Activated effector memory CD4-positive, alpha-beta T cell treated with Interleukin-2 at 50 U/mL for 16 hours (primary cell): ENCODE measurements at regions not wholly inside any gene's neighbourhood (a gene's known extent, or its start where the extent isn't known, plus 50 kb on each side); places are given as distances from the start of the nearest gene placed in this dataset.
"Not testable (repeated sequence)": the region's sequence is repeated elsewhere in the genome, so short reads cannot be mapped to it uniquely, and the experiment has no call there.

Experiments
- DNase-seq: peaks from one replicate; pipeline ENCODE4 v3.0.0-alpha.2; 2020

DNA sequence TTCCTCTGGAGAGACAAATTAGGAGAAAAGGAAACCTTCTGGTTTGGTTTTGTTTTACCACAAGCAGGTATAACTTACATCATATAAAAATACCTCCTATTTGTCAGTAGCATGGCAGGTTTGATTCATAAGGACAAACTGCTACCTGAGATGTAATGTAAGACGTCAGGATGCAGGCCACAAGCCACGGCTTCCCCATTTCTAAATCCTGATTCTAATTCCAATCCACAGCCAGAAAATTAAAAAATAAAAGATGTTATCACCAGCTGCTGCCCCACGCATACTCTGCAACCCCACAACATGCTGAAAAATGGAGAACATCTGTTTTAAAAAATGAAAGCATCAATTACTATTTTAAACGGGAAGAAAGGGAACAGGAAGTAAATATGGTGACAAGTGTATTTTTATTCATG lies 197.6 kb downstream of the BCL11A start:
- DNase-seq, result no peak

GRCh38 chr2:60354713-60355112 lies 198.7 kb downstream of the BCL11A start:
- no peak for DNase-seq

- no peak for DNase-seq
Observed at GRCh38 chr2:60353863-60354262, 199.6 kb downstream of the BCL11A start.

DNA sequence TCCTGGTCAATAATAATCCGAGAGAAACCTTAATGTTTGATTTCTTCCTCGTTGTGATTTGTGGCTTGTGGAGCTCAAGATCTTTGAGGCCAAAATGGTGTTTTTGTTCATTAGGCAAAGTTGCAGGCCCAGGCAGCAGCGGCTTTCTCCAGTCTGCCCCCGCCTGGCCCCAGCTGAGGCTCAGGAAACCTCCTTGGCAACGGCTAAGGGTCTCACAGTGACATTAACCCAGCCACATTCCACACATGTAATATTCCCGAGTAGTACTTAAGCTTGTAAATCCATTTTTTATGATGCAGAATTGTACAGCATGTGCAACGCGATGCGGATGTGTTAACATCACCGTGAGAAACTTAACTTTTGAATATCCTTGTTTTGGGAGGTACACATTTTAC lies 200.1 kb downstream of the BCL11A start:
- no peak for DNase-seq

DNA sequence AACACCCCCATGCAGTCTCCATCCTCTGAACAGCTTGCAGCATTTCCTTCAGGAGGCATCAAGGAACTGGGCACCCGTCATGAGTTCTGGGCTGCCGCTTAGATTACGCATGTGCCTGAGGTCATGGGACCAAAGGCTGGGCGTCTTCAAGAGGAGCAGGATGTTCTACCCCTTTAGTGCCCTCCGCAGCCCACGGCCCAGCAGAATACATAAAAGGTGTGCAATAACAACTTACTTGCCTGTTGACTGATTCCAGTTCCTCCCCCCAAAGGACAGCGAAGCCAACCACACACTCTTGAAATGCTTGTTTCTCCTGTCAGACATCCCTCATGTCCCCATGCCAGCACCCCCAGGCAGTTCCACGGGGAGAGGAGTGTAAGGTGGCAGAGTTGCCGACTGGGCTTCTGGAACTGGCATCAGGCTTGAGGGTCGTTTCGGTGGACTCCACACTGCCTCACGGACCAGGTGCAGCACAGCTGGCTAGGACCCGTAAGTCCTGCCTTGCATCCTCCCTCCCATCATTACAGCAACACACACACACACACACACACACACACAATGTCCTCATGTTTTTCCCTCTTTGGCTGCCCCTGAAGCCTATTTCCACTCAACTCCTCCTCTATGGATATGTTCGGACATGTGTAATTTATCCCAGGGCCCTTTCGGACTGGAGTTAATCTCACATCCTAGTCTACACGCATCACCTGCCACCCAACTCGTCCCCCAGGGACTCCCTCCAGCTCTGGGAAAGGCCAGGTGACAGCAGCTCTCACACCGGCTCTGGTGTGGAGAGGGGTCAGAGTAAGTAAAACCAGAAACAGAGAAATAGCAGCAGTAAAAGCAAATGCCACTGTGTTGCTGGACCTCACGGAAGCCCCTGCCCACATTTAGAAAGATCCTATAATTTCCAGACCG lies 200.7 kb downstream of the BCL11A start:
- no peak for DNase-seq

DNA sequence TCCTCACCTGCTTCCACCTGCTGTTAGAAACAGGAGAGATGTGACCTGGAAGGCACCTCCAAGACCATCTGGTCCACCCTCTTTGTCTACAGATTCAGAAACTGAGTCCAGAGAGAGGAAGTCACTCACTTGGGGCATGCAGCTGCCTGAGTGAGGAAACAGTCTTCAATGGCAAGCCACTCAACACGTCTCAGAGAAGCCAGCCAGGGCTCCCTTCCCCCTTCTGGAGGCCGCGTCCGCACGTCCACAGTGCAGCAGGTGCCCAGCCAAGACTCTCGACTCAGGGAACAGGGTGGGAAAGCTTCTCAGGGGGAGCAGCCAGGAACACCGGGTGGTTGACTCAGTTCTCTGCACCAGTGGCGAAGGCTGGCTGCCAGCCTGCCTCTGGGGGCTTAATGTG lies 201.7 kb downstream of the BCL11A start:
- DNase-seq, result no peak

GRCh38 chr2:60351321-60351720 lies 202.1 kb downstream of the BCL11A start:
- no peak for DNase-seq

GRCh38 chr2:60350791-60351190 lies 202.7 kb downstream of the BCL11A start:
- no peak for DNase-seq

DNA sequence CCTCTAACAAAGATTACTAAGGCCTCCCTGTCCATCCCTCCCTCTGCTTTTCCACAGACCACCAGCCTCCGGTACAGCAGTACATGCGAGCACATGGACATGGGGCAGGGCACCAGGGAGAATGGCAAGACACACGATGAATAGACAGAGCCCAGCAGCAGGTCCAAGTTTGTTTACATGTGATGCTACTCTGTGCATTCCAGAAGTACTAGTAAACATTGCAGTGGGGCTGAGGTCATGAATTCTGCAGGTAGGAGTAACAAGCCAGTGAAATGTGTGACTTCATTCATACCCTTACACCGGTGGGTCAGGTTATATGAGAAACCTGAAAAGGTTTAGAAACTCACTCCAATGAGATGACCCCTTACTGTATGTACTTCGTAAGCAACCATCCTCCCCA lies 205.7 kb downstream of the BCL11A start:
- no peak for DNase-seq

DNA sequence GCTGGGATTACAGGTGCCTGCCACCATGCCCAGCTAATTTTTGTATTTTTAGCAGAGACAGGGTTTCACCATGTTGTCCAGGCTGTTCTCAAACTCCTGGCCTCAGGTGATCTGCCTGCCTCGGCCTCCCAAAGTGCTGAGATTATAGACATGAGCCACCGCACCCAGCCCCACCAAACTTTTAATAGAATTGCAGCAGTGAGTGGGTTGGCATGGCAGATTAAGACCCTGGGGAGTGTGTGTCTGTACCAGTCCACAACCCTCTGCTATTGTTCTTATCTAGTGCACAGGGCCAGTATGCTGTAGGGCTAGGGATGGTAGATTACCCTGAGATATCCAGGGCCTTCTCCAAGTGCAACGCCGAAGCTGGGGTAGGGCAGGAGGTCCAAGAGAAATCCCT lies 211.0 kb downstream of the BCL11A start:
- not testable (repeated sequence) for DNase-seq

DNA sequence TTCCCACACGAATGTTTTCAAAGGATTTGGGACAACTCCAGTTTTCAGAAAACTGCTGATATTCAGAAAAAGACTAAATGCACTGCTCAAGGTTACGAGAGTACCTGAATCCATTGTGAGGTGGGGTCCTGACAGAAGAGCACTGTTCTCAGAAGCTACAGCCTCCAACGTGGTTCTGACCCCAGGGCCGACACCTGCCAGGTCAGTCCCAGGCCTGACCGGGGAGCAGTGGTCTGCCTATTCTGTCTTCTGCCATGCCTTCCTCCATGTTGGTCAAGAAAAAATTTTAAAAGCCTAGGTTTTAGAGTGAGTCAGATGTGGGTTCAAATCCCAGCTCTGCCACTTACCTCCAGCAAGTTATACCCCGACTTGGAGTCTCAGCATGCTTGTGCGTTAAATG lies 212.3 kb downstream of the BCL11A start:
- no peak for DNase-seq

GRCh38 chr2:60339286-60339685 lies 214.2 kb downstream of the BCL11A start:
- no peak for DNase-seq

- no peak for DNase-seq
Observed at GRCh38 chr2:60337142-60337497, 216.3 kb downstream of the BCL11A start.

- no peak for DNase-seq
Observed at GRCh38 chr2:60336442-60337141, 216.9 kb downstream of the BCL11A start.

GRCh38 chr2:60335533-60336237 lies 217.8 kb downstream of the BCL11A start:
- no peak for DNase-seq

GRCh38 chr2:60334610-60335009 lies 218.8 kb downstream of the BCL11A start:
- no peak for DNase-seq

- DNase-seq, result no peak
Observed at GRCh38 chr2:60333264-60333663, 220.2 kb downstream of the BCL11A start.

GRCh38 chr2:60331115-60331809 lies 222.2 kb downstream of the BCL11A start:
- DNase-seq, result no peak

DNA sequence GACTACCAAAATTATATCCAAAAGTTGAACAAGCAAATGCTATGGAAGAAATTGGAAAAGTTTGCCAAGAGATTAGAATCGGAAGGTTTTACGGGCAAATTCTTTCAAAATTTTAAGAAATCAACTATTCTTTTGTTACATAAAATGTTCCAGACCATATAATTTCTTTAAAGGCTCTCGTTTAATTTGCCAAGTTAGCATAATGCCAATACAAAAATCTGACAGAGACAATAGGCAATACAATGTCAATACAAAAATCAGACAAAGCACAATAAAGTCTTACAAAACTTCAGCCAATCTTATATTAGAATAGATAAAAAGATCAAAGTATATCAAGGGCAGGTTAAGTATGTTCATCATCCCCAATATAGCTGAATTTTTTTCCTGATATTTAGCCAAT lies 224.2 kb downstream of the BCL11A start:
- no peak for DNase-seq

DNA sequence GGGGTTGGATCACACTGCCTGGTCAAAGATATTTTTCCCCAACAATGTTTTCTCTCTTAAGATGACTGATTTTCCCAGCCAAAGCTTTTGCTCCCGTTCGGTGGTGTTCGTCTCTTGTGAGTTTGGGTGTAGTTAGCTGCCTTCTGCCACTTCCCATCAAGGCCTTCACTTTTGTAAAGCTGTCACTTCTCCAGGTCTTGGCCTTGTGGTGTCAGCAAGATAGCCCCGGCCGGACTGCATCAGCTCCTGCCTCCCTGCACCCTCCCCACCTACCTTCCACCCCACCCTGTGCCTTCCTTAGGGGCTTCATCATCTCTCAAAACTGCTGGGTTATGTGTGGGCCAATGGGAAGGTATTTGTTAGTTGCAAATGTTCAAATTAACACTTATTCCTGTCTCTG lies 228.9 kb downstream of the BCL11A start:
- no peak for DNase-seq

GRCh38 chr2:60321816-60322215 lies 231.6 kb downstream of the BCL11A start:
- no peak for DNase-seq

DNA sequence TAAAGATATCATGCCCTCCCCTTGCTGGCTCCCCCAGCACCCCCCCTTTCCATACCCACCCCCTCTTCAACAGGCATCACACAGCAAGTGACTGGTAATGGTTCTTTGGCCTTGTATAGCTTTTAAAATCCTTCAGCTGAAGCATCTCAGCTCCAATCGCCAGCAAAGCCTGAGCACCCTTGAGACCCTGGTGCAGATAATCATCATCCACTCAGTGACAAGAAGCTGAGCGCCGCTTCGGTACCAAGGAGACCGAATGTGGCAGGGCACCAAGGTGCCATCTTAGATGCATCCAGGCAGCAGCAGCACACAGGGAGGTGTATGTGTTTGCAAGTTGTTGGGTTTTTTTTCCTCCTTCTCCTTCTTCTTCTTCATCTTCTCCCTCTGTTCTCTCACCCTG lies 232.7 kb downstream of the BCL11A start:
- no peak for DNase-seq

DNA sequence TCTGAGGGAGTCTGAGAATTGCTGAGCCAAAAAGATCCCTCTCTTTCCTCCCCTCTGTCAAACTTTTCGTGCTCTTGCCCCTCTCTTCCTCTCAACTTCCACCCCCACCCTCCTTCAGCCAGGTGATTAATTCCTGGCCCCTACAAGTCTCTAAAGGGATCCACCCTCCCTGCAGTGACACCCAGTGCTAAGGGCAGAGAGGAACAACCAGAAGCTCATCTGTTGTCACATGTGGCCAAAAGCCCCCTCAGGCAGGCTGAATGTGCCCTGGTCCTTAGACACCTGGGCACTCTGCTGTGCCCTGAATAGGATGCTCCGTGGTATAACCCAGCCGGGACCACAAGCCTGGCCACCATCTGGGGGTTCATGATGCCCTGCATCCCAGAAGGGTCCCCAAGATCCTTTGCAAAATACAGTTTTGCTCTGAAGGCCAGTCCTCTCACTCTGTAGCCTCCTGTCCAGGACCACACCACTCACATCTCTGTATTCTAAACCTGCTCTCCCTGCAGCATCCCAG lies 234.4 kb downstream of the BCL11A start:
- DNase-seq, result no peak
